CD4-positive, alpha-beta memory T cell (primary cell): ENCODE measurements at regions not wholly inside any gene's neighbourhood (a gene's known extent, or its start where the extent isn't known, plus 50 kb on each side); places are given as distances from the start of the nearest gene placed in this dataset.

Source experiments
- CTCF ChIA-PET: fragments of 350-600 bp; sonication (Branson Sonifier 250); formaldehyde crosslinking; loops from one replicate; lab custom pipeline; 2021; ENCODE audit warnings: inconsistent platforms; ENCODE audit not compliant: partially characterized antibody; lab: Charles Lee
- POLR2A ChIA-PET: fragments of 350-600 bp; sonication (Branson Sonifier 250); formaldehyde crosslinking; loops from one replicate; lab custom pipeline; 2021; ENCODE audit not compliant: partially characterized antibody; lab: Charles Lee
- DNase-seq, 5 donors: peaks; one replicate each; pipeline versions ENCODE4 v3.0.0 to v3.0.0-alpha.2; 2020 to 2022; ENCODE audit warnings: mixed read lengths in 1 of 5
- H3K27ac ChIP-seq: one replicate; pipeline ENCODE4 v1.7.0; 2013; ENCODE audit warnings: low read depth, low read length
- H3K27me3 ChIP-seq: 2 replicates; pipeline ENCODE4 v1.7.0; 2013; ENCODE audit warnings: mild to moderate bottlenecking, low read length, moderate library complexity; ENCODE audit not compliant: insufficient read depth
- H3K36me3 ChIP-seq: 2 replicates; pipeline ENCODE4 v1.7.0; 2013; ENCODE audit warnings: mild to moderate bottlenecking, low read length, moderate library complexity; ENCODE audit not compliant: insufficient read depth
- H3K4me1 ChIP-seq: 2 replicates; pipeline ENCODE4 v1.7.0; 2013; ENCODE audit warnings: mild to moderate bottlenecking, low read length, moderate library complexity; ENCODE audit not compliant: insufficient read depth
- H3K4me3 ChIP-seq, 2 donors: one replicate each; pipeline ENCODE4 v1.7.0; 2013; ENCODE audit warnings: low read length in 2 of 2, mild to moderate bottlenecking in 1 of 2
- H3K9me3 ChIP-seq, 2 donors: one replicate each; pipeline ENCODE4 v1.7.0; 2013; ENCODE audit warnings: low read length in 2 of 2, control low read depth in 1 of 2; ENCODE audit not compliant: control insufficient read depth in 1 of 2
- H3K27ac Mint-ChIP-seq, 7 donors: one replicate each; pipeline ENCODE4 v1.8.0; 2020 to 2021; ENCODE audit warnings: mixed read lengths in 7 of 7, mild to moderate bottlenecking in 6 of 7, inconsistent platforms in 3 of 7, moderate library complexity in 3 of 7
- H3K27me3 Mint-ChIP-seq, 2 donors: one replicate each; pipeline ENCODE4 v1.8.0; 2020 to 2021; ENCODE audit warnings: mixed read lengths in 2 of 2
- H3K36me3 Mint-ChIP-seq, 2 donors: one replicate each; pipeline ENCODE4 v1.8.0; 2020 to 2021; ENCODE audit warnings: mixed read lengths in 2 of 2, inconsistent platforms in 1 of 2, mild to moderate bottlenecking in 1 of 2
- H3K4me1 Mint-ChIP-seq, 4 donors: one replicate each; pipeline ENCODE4 v1.8.0; 2020 to 2021; ENCODE audit warnings: mixed read lengths in 4 of 4, mild to moderate bottlenecking in 1 of 4
- H3K4me3 Mint-ChIP-seq, 8 donors: one replicate each; pipeline ENCODE4 v1.8.0; 2020 to 2021; ENCODE audit warnings: mixed read lengths in 8 of 8, mild to moderate bottlenecking in 7 of 8, moderate library complexity in 6 of 8, inconsistent platforms in 3 of 8
- H3K9me3 Mint-ChIP-seq, 8 donors: one replicate each; pipeline ENCODE4 v1.8.0; 2020 to 2021; ENCODE audit warnings: mixed read lengths in 8 of 8, mild to moderate bottlenecking in 5 of 8, inconsistent platforms in 3 of 8, moderate library complexity in 1 of 8
- intact Hi-C: fragments of 100-400 bp; cut with micrococcal nuclease; formaldehyde crosslinking; loops from one replicate; pipeline ENCODE4 v1.15.1; 2023

DNA sequence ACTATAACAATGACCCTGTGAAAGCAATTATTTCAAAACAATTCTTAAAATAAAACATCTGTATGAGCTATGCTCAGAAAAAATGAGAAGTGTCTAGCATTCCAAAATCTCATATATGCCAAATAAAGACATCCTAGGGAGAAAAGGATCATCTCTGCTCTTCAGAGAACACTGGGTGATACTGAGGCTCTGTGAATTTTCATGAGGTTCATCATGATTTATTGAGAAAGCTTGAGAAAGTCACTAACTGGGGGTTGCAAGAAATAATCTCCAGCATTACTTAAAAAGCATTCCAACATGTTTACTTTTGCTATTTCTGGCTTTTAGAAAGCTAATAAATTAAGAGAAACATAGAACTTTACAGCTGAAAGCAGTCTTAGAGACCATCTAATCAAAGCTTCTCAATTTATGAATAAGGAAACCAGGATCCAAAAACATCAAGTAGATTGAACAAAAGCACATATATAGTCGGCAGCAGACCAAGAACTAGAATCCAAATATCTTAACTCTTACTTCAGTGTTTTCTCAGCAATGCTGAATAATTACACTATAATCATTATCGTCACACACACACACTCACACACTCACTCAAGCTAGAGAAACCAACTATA lies 372.8 kb downstream of the NR2F1-AS1 start:
- H3K27ac Mint-ChIP-seq = no peak overlapping the region
- no peak overlapping the region for H3K4me3 ChIP-seq
- no peaks in the 10 kb centered on the region for H3K9me3 ChIP-seq
- no peaks in the 10 kb centered on the region for H3K27me3 Mint-ChIP-seq
- H3K4me1 ChIP-seq = no peaks in the 10 kb centered on the region
- no peaks in the 10 kb centered on the region for H3K36me3 Mint-ChIP-seq
- POLR2A ChIA-PET = no interaction called here
- CTCF ChIA-PET = no interaction called here
- no peaks in the 10 kb centered on the region for H3K4me1 Mint-ChIP-seq
- peaks cover 0 to 6% (median 2%) of the 10 kb centered on the region in 8 donors for H3K9me3 Mint-ChIP-seq
- H3K36me3 ChIP-seq = no peaks in the 10 kb centered on the region
- no peak overlapping the region for H3K27ac ChIP-seq
- intact Hi-C loops = no loop called here
- H3K4me3 Mint-ChIP-seq = no peak overlapping the region
- no peaks in the 10 kb centered on the region for H3K27me3 ChIP-seq
- DNase-seq = no peak

DNA sequence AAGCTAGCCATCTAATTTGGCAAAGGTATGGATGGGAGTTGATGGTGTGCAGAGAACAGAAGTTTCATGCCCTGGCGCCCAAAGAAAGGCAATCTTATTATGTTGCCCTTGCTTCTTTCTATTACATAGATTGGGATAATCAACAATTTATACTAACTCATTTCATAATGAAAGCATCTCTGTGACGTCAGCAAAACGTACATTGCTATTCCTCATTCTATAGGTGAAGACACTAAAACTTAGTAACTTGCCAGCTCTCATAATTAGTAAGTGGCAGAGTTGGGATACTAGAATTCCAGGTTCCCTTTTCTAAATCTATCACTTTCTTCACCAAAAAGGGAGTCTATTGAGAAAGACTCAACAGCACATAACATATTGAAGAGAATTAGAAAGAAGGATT lies 374.8 kb downstream of the NR2F1-AS1 start:
- intact Hi-C loops = no loop called here

DNA sequence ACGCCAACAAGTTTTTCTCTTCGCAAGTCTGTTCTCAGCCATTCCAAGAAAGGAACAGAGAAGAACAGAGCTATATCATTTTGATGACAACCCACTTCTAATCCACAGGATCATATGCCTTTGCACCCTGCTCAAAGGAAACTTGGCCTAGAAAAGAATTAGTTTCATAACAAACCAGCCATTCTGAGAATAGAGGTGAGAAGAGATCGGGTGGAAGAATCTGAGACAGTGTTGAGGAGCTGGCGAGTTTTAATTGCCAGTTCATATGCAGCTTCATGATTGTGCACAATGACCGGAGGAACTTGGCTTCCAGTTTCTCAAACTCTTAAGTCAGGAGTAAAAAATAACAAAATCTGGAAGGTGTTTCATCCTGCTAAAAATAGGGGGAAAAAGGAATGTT lies 380.0 kb downstream of the NR2F1-AS1 start:
- H3K27ac ChIP-seq = no peak overlapping the region
- no peaks in the 10 kb centered on the region for H3K4me1 Mint-ChIP-seq
- H3K27ac Mint-ChIP-seq = no peak overlapping the region
- H3K27me3 Mint-ChIP-seq = no peaks in the 10 kb centered on the region
- intact Hi-C loops = no loop called here
- no peaks in the 10 kb centered on the region for H3K27me3 ChIP-seq
- CTCF ChIA-PET = no interaction called here
- POLR2A ChIA-PET = no interaction called here
- no peaks in the 10 kb centered on the region for H3K36me3 ChIP-seq
- H3K4me3 ChIP-seq = no peak overlapping the region
- H3K4me3 Mint-ChIP-seq = no peak overlapping the region
- H3K4me1 ChIP-seq = no peaks in the 10 kb centered on the region
- H3K9me3 ChIP-seq = no peaks in the 10 kb centered on the region
- peaks cover 0 to 5% (median 0%) of the 10 kb centered on the region in 8 donors for H3K9me3 Mint-ChIP-seq
- DNase-seq = no peak
- no peaks in the 10 kb centered on the region for H3K36me3 Mint-ChIP-seq

More for the DNA sequence above, 374.8 kb downstream of the NR2F1-AS1 start:
- Histone ChIP-seq H3K4me1 (no peaks in the 10 kb centered on the region), H3K9me3 (no peaks in the 10 kb centered on the region), H3K27me3 (no peaks in the 10 kb centered on the region), H3K36me3 (no peaks in the 10 kb centered on the region), H3K27ac (no peak overlapping the region), H3K4me3 (no peak overlapping the region)
- H3K4me1 Mint-ChIP-seq = no peaks in the 10 kb centered on the region
- DNase-seq = no peak
- H3K27ac Mint-ChIP-seq = no peak overlapping the region
- peaks cover 0 to 6% (median under 1%) of the 10 kb centered on the region in 8 donors for H3K9me3 Mint-ChIP-seq
- H3K4me3 Mint-ChIP-seq = no peak overlapping the region
- ChIA-PET POLR2A (no interaction called here), CTCF (no interaction called here)
- no peaks in the 10 kb centered on the region for H3K27me3 Mint-ChIP-seq
- no peaks in the 10 kb centered on the region for H3K36me3 Mint-ChIP-seq

DNA sequence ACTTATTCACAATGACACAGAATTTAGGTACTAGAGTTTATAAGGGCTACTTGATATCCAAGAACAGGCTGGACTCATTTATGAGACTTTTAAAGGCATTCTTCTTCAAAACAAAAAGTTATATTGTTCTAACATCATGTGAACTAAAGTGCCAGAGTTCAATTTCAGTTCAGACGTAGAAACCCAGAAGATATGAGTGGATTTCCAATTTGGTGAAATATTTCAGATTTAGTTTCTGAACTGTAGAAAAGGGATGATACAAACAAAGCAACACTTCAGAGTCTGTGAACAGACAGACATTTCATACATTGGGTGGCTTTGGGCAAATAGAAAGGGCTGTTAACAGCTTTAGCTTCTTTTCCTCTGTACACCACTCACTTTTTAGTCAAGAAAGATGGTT lies 384.0 kb downstream of the NR2F1-AS1 start:
- no peaks in the 10 kb centered on the region for H3K27me3 Mint-ChIP-seq
- no peak overlapping the region for H3K27ac Mint-ChIP-seq
- H3K27me3 ChIP-seq = no peaks in the 10 kb centered on the region
- no peak overlapping the region for H3K4me3 Mint-ChIP-seq
- DNase-seq = no peak
- H3K9me3 ChIP-seq = no peaks in the 10 kb centered on the region
- H3K36me3 Mint-ChIP-seq = no peaks in the 10 kb centered on the region
- ChIA-PET CTCF (no interaction called here), POLR2A (no interaction called here)
- H3K9me3 Mint-ChIP-seq = peaks cover 0 to 9% (median 0%) of the 10 kb centered on the region in 8 donors
- H3K4me1 Mint-ChIP-seq = no peaks in the 10 kb centered on the region
- no peak overlapping the region for H3K4me3 ChIP-seq
- H3K27ac ChIP-seq = no peak overlapping the region
- intact Hi-C loops = no loop called here
- no peaks in the 10 kb centered on the region for H3K4me1 ChIP-seq
- H3K36me3 ChIP-seq = no peaks in the 10 kb centered on the region

DNA sequence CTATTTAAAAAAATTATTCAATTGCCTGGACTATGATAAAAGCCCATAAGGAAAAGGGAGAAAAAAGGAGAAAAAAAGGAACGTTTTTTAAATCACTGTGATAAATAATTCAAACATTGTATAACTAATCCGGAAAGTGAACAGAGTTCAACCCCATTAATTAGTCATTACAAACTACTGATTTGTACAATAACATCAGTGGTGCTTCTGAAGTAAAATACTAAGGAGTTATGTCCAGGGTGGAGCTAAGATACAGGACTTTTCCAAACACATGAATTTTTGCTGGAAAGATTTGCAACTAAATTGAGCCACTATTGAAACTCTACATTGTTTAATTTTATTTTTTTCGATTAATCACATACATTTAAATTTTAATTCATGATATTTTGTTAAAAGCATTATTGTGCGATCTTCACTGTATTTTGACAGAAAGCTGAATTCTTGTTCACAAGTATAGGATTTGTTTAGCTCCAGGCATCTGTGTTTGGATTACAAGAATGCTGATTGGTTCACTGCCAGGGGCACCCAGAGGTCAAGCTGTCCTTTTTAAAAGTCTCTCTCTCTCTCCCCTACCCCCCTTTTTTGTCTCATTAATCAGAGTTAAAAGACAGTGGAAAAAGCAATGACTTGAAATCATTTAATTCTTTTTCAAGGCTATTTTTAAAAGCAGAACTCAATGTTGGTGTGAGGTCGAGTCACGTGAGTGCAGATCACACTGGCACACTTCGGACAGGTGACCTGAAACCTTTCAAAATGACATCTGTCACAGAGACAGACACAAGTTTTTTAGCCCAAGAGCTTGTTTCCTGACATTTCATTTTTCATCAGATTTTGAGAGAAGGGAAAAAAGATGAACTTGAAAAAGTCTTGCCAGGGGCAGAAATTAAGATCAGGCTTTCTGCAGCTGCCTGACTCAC lies 387.3 kb downstream of the NR2F1-AS1 start:
- Mint-ChIP-seq H3K27ac (no peak overlapping the region), H3K4me1 (no peaks in the 10 kb centered on the region), H3K36me3 (no peaks in the 10 kb centered on the region), H3K9me3 (peaks cover 0 to 9% (median 2%) of the 10 kb centered on the region in 8 donors), H3K27me3 (no peaks in the 10 kb centered on the region), H3K4me3 (no peak overlapping the region)
- Histone ChIP-seq H3K9me3 (no peaks in the 10 kb centered on the region), H3K27ac (no peak overlapping the region), H3K4me1 (no peaks in the 10 kb centered on the region), H3K36me3 (no peaks in the 10 kb centered on the region), H3K27me3 (no peaks in the 10 kb centered on the region), H3K4me3 (no peak overlapping the region)
- CTCF ChIA-PET = no interaction called here
- DNase-seq = no peak
- POLR2A ChIA-PET = no interaction called here
- intact Hi-C loops = no loop called here

DNA sequence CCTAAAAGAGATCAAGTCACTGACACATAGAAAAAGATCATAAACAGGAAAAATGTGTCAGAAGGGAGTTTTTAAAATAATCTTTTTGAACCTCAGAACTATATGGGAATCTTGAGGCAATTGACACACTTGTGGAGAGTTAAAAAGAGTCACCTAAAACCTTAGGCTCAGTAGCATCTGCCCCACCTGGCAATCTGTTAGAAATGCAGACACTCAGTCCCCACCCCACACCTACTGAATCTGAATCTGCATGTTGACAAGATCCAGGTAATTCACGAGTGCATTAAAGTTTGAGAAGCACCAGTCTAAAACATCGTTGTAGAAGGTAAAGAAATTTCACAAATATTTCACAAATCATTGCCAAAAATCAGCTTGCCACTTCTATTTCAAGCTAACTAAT lies 388.3 kb downstream of the NR2F1-AS1 start:
- H3K9me3 ChIP-seq = no peaks in the 10 kb centered on the region
- no peaks in the 10 kb centered on the region for H3K36me3 Mint-ChIP-seq
- peaks cover 0 to 9% (median 2%) of the 10 kb centered on the region in 8 donors for H3K9me3 Mint-ChIP-seq
- H3K27me3 ChIP-seq = no peaks in the 10 kb centered on the region
- DNase-seq = no peak
- no peak overlapping the region for H3K4me3 ChIP-seq
- no peak overlapping the region for H3K27ac Mint-ChIP-seq
- no peaks in the 10 kb centered on the region for H3K4me1 Mint-ChIP-seq
- no peaks in the 10 kb centered on the region for H3K36me3 ChIP-seq
- no peak overlapping the region for H3K4me3 Mint-ChIP-seq
- no peaks in the 10 kb centered on the region for H3K4me1 ChIP-seq
- intact Hi-C loops = no loop called here
- CTCF ChIA-PET = no interaction called here
- H3K27me3 Mint-ChIP-seq = no peaks in the 10 kb centered on the region
- no peak overlapping the region for H3K27ac ChIP-seq
- POLR2A ChIA-PET = no interaction called here

DNA sequence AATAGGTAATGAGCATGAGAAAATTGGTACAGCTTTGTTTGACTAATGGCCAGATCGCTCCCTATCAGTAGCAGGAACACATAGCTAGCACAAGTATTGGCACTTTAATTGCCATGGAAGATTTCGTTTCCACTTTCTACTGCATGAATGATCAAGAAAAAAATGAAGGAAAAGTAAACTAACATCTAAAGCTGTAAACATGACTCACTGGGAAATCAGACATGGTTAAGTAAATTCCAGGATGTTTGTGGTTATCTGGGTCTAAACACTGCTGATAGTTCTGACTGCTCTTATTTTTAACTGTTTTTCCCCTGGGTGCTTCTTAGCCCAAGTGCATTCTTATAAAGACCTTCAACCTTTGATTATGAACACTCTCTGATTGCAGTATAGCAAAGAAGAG lies 388.9 kb downstream of the NR2F1-AS1 start:
- H3K36me3 Mint-ChIP-seq = no peaks in the 10 kb centered on the region
- H3K27ac ChIP-seq = no peak overlapping the region
- no peaks in the 10 kb centered on the region for H3K4me1 Mint-ChIP-seq
- POLR2A ChIA-PET = no interaction called here
- H3K4me1 ChIP-seq = no peaks in the 10 kb centered on the region
- H3K27me3 ChIP-seq = no peaks in the 10 kb centered on the region
- intact Hi-C loops = no loop called here
- no peaks in the 10 kb centered on the region for H3K27me3 Mint-ChIP-seq
- no peaks in the 10 kb centered on the region for H3K9me3 ChIP-seq
- H3K9me3 Mint-ChIP-seq = peaks cover 0 to 4% (median 2%) of the 10 kb centered on the region in 8 donors
- DNase-seq = no peak
- no peak overlapping the region for H3K4me3 ChIP-seq
- H3K4me3 Mint-ChIP-seq = no peak overlapping the region
- CTCF ChIA-PET = no interaction called here
- H3K36me3 ChIP-seq = no peaks in the 10 kb centered on the region
- H3K27ac Mint-ChIP-seq = no peak overlapping the region
